Non-pigmented ciliary epithelial cell (primary cell): ENCODE measurements at regions not wholly inside any gene's neighbourhood (a gene's known extent, or its start where the extent isn't known, plus 50 kb on each side); places are given as distances from the start of the nearest gene placed in this dataset.

ENCODE experiments used
- DNase-seq: peaks from one replicate; pipeline ENCODE4 v3.0.0-alpha.2; 2010; ENCODE audit warnings: low read depth

- DNase-seq = no peak
These were observed 115.6 kb downstream of the MN1 start for GRCh38 chr22:27685970-27686369.

- peak; percentile 32 for DNase-seq
These were observed 115.0 kb downstream of the MN1 start for GRCh38 chr22:27686534-27686933.

GRCh38 chr22:27687984-27688545, 113.5 kb downstream of the MN1 start:
- no peak for DNase-seq

- DNase-seq = no peak
These were observed 111.9 kb downstream of the MN1 start for GRCh38 chr22:27689664-27690063.

GRCh38 chr22:27690599-27690998, 111.0 kb downstream of the MN1 start:
- no peak for DNase-seq

GRCh38 chr22:27692243-27692642, 109.3 kb downstream of the MN1 start:
- no peak for DNase-seq

GRCh38 chr22:27695925-27696324, 105.6 kb downstream of the MN1 start:
- no peak for DNase-seq

GRCh38 chr22:27697888-27698287, 103.7 kb downstream of the MN1 start:
- DNase-seq = no peak
